ENCODE measurements at regions not wholly inside any gene's neighbourhood (a gene's known extent, or its start where the extent isn't known, plus 50 kb on each side); places are given as distances from the start of the nearest gene placed in this dataset.

GRCh38 chr5:129378961-129379360 lies 81.1 kb upstream of the ADAMTS19 start:
- Histone ChIP-seq H3K9me3 (ENCODE audit: low read length) (no peaks in the 10 kb centered on the region), H4K20me1 (ENCODE audit: insufficient read depth, low read length) (no peaks in the 10 kb centered on the region), H2AFZ (ENCODE audit: low read length) (no peak overlapping the region), H3K9me2 (ENCODE audit: insufficient read depth, low read length) (no peaks in the 10 kb centered on the region), H3K79me2 (ENCODE audit: insufficient read depth, low read depth, low read length) (no peaks in the 10 kb centered on the region), H3K36me3 (ENCODE audit: insufficient read depth, low read length) (no peaks in the 10 kb centered on the region), H3K4me3 (ENCODE audit: low read depth, low read length, poor library complexity, severe bottlenecking) (no peak overlapping the region), H3K27ac (ENCODE audit: low read depth, low read length, poor library complexity, severe bottlenecking) (no peak overlapping the region), H3K4me2 (ENCODE audit: low read length) (no peak overlapping the region), H3K4me1 (ENCODE audit: insufficient read depth, low read length, poor library complexity, severe bottlenecking) (no peaks in the 10 kb centered on the region)
- ChIA-PET CTCF (ENCODE audit: unreplicated experiment) (no interaction called here), POLR2A (interaction anchor here (1.5 kb wide), 1 partner anchor 12 kb away, joined by 6 read pairs; no protein-coding TSS in a partner anchor)
- no TSS peak for BruUV-seq (replicated peaks)
- no peak for TF ChIP-seq CTCF (conservative IDR thresholded peaks at IDR 0.05; ENCODE audit: low read length)
- no peak for TF ChIP-seq EZH2phosphoT487 (IDR thresholded peaks at IDR 0.05; ENCODE audit: borderline replicate concordance, low read depth, low read length)
- no peak for DNase-seq (ENCODE audit: low spot score)
- intact Hi-C loops (cut with micrococcal nuclease; ENCODE audit: unreplicated experiment): no loop called here

DNA sequence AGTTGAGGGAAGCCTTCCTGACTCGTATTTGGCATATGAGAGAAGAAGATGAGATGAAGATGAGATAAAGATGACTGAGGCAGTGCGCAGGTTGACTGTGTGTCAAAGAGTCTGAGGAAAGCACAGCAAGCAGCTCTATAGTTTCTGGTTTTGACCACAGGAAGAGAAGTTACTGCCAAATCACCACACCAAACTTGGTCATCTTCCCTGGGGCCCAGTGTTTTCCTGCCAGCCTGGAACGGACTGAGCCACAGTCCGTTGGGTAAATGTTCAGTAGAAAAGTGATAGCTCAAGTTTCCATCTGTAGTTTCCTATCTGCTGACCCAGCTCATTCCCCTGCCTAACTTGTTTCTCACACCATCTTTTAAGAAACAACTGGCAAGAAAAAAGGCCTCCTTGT lies 80.7 kb upstream of the ADAMTS19 start:
- intact Hi-C loops (cut with micrococcal nuclease; ENCODE audit: unreplicated experiment): no loop called here
- no peak for DNase-seq (ENCODE audit: low spot score)
- Histone ChIP-seq H3K9me3 (ENCODE audit: low read length) (no peaks in the 10 kb centered on the region), H3K79me2 (ENCODE audit: insufficient read depth, low read depth, low read length) (no peaks in the 10 kb centered on the region), H2AFZ (ENCODE audit: low read length) (no peak overlapping the region), H3K27ac (ENCODE audit: low read depth, low read length, poor library complexity, severe bottlenecking) (no peak overlapping the region), H3K9me2 (ENCODE audit: insufficient read depth, low read length) (no peaks in the 10 kb centered on the region), H3K4me1 (ENCODE audit: insufficient read depth, low read length, poor library complexity, severe bottlenecking) (no peaks in the 10 kb centered on the region), H3K4me2 (ENCODE audit: low read length) (no peak overlapping the region), H4K20me1 (ENCODE audit: insufficient read depth, low read length) (no peaks in the 10 kb centered on the region), H3K4me3 (ENCODE audit: low read depth, low read length, poor library complexity, severe bottlenecking) (no peak overlapping the region), H3K36me3 (ENCODE audit: insufficient read depth, low read length) (no peaks in the 10 kb centered on the region)
- POLR2A ChIA-PET: interaction anchor here (1.5 kb wide), 1 partner anchor 12 kb away, joined by 6 read pairs; no protein-coding TSS in a partner anchor
- no TSS peak for BruUV-seq (replicated peaks)
- CTCF ChIA-PET (ENCODE audit: unreplicated experiment): no interaction called here
- TF ChIP-seq EZH2phosphoT487 (IDR thresholded peaks at IDR 0.05; ENCODE audit: borderline replicate concordance, low read depth, low read length): no peak
- no peak for TF ChIP-seq CTCF (conservative IDR thresholded peaks at IDR 0.05; ENCODE audit: low read length)

DNA sequence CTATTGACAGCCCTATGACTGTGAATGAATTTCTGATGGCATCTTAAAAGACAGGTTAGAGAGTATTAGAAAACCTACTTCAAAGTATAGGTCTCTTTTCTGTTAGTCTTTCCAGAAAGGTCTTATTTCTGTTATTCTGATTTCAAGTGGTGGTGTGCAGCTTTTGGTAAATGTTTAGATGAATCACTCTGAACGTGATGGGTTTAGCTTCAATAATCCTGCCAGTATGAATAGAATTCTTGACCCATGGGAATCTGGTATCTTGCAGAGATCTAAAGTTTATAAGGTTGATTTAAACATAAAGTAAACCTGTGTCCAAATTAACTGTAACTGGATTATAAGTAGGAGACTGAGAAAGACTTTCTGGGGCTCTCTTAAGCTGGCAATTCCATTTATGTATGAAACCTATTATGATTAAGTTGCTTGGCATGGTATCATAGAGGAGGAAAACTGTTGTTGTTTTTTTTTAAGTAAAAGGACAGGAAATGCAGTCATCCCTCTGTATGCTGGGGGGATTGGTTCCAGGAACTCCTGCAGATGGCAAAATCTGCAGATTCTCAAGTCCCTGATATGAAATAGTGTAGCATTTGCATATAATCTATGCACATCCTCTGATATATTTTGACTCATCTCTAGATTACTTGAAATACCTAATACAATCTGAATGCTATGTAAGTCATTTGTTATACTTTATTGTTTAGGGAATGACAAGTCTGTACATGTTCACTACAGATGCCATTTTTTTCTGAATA lies 77.0 kb upstream of the ADAMTS19 start:
- no peak overlapping the region for H2AFZ ChIP-seq (ENCODE audit: low read length)
- H3K36me3 ChIP-seq (ENCODE audit: insufficient read depth, low read length): no peaks in the 10 kb centered on the region
- DNase-seq (ENCODE audit: low spot score): no peak
- no peaks in the 10 kb centered on the region for H3K9me2 ChIP-seq (ENCODE audit: insufficient read depth, low read length)
- POLR2A ChIA-PET: no interaction called here
- intact Hi-C loops (cut with micrococcal nuclease; ENCODE audit: unreplicated experiment): no loop called here
- no peak overlapping the region for H3K4me2 ChIP-seq (ENCODE audit: low read length)
- H4K20me1 ChIP-seq (ENCODE audit: insufficient read depth, low read length): no peaks in the 10 kb centered on the region
- no peaks in the 10 kb centered on the region for H3K4me1 ChIP-seq (ENCODE audit: insufficient read depth, low read length, poor library complexity, severe bottlenecking)
- CTCF ChIA-PET (ENCODE audit: unreplicated experiment): no interaction called here
- TF ChIP-seq EZH2phosphoT487 (IDR thresholded peaks at IDR 0.05; ENCODE audit: borderline replicate concordance, low read depth, low read length): no peak
- no peak for TF ChIP-seq CTCF (conservative IDR thresholded peaks at IDR 0.05; ENCODE audit: low read length)
- no peak overlapping the region for H3K27ac ChIP-seq (ENCODE audit: low read depth, low read length, poor library complexity, severe bottlenecking)
- H3K4me3 ChIP-seq (ENCODE audit: low read depth, low read length, poor library complexity, severe bottlenecking): no peak overlapping the region
- BruUV-seq (replicated peaks): no TSS peak
- no peaks in the 10 kb centered on the region for H3K79me2 ChIP-seq (ENCODE audit: insufficient read depth, low read depth, low read length)
- H3K9me3 ChIP-seq (ENCODE audit: low read length): no peaks in the 10 kb centered on the region

Measured in OCI-LY7 (cell line).